Parathyroid adenoma (tissue), 2 donors: ENCODE measurements at regions not wholly inside any gene's neighbourhood (a gene's known extent, or its start where the extent isn't known, plus 50 kb on each side); places are given as distances from the start of the nearest gene placed in this dataset.
"Not testable (repeated sequence)": the region's sequence is repeated elsewhere in the genome, so short reads cannot be mapped to it uniquely, and the experiment has no call there.

Experiments used
- H2AFZ ChIP-seq: fragments of 300-600 bp; sonication (generic); one replicate; pipeline ENCODE4 v1.7.0; 2017; ENCODE audit warnings: antibody characterized with exemption, mild to moderate bottlenecking
- H3K27ac ChIP-seq: fragments of 300-600 bp; sonication (generic); one replicate; pipeline ENCODE4 v1.7.0; 2017
- H3K27me3 ChIP-seq: fragments of 300-600 bp; sonication (generic); one replicate; pipeline ENCODE4 v1.7.0; 2017; ENCODE audit warnings: low read length; ENCODE audit not compliant: control insufficient read depth, insufficient read depth
- H3K36me3 ChIP-seq: fragments of 300-600 bp; sonication (generic); one replicate; pipeline ENCODE4 v1.7.0; 2017; ENCODE audit warnings: low read length; ENCODE audit not compliant: control insufficient read depth, insufficient read depth
- H3K4me1 ChIP-seq: fragments of 300-600 bp; sonication (generic); one replicate; pipeline ENCODE4 v1.7.0; 2017; ENCODE audit warnings: control low read depth
- H3K4me2 ChIP-seq: fragments of 300-600 bp; sonication (generic); one replicate; pipeline ENCODE4 v1.7.0; 2017; ENCODE audit warnings: low read length
- H3K4me3 ChIP-seq: fragments of 300-600 bp; sonication (generic); one replicate; pipeline ENCODE4 v1.7.0; 2017; ENCODE audit warnings: low read depth, low read length
- H3K79me2 ChIP-seq: fragments of 300-600 bp; sonication (generic); one replicate; pipeline ENCODE4 v1.7.0; 2017; ENCODE audit warnings: control low read depth
- H3K9ac ChIP-seq: fragments of 300-600 bp; sonication (generic); one replicate; pipeline ENCODE4 v1.7.0; 2017; ENCODE audit warnings: mild to moderate bottlenecking
- H3K9me3 ChIP-seq: fragments of 300-600 bp; sonication (generic); one replicate; pipeline ENCODE4 v1.7.0; 2017; ENCODE audit warnings: low read length; ENCODE audit not compliant: control insufficient read depth
- TF ChIP-seq, protein P1 (sequence below): fragments of 300-600 bp; sonication (generic); IDR thresholded peaks from one replicate; pipeline ENCODE4 v1.7.0; 2017; ENCODE audit warnings: antibody characterized with exemption, mild to moderate bottlenecking
- donor health status: primary hyperparathyroidism.

DNA sequence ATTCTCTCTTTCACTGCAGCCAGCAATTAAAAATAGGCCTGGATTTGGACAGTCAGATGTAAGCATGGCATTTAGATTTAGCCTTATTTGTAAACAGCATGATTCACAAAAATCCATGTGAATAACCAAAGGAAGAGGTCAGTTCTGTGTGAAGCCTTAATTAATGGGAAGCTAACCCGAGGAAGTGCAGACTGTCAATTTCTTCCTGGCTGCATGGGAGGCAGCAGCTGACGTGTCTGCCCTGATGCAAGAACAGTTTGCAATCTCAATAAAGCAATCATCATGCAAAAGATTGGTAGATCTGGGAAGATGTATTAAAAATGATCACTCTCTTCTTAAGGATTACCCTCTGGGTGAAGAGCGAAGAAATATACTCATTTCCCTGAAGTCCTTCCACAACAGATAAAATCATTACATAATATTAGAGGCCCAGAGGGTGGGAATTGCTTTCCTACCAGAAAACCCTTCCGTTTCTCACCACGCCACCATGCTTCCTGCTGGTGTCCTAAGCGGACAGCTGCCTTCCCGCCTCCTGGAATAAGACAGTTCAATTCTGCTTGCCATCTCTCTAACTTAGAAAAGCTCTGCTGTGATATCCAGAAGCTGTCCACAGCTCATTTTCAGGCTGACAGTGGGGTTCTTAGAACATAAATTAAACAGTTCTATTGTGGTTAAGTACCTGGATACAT lies 526.7 kb upstream of the NRP1 start:
- Histone ChIP-seq H3K27me3 (no peaks in the 10 kb centered on the region), H3K36me3 (no peaks in the 10 kb centered on the region), H3K27ac (no peak overlapping the region), H3K9me3 (no peaks in the 10 kb centered on the region), H3K79me2 (no peaks in the 10 kb centered on the region), H3K9ac (no peak overlapping the region), H3K4me1 (no peaks in the 10 kb centered on the region), H3K4me2 (no peak overlapping the region), H2AFZ (no peak overlapping the region), H3K4me3 (no peak overlapping the region)
- TF ChIP-seq, protein P1, sequence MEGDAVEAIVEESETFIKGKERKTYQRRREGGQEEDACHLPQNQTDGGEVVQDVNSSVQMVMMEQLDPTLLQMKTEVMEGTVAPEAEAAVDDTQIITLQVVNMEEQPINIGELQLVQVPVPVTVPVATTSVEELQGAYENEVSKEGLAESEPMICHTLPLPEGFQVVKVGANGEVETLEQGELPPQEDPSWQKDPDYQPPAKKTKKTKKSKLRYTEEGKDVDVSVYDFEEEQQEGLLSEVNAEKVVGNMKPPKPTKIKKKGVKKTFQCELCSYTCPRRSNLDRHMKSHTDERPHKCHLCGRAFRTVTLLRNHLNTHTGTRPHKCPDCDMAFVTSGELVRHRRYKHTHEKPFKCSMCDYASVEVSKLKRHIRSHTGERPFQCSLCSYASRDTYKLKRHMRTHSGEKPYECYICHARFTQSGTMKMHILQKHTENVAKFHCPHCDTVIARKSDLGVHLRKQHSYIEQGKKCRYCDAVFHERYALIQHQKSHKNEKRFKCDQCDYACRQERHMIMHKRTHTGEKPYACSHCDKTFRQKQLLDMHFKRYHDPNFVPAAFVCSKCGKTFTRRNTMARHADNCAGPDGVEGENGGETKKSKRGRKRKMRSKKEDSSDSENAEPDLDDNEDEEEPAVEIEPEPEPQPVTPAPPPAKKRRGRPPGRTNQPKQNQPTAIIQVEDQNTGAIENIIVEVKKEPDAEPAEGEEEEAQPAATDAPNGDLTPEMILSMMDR, result no peak

DNA sequence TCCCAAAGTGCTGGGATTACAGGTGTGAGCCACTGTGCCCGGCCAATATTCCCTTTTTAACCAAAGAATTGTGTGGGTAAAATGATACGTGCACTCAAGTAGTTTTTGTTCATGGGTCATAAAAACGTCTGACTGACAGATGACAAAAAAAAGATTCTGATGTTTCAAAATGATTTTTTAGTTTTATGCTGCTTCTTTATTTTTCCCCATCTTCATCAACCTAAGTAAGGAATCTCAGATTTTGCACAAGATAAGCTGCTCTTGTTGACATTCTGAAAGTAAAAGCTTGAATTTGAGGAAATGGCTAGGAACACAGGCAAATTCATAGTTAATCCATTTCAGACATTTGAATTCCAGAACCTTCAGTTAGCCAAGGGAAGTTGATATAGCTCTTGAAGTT lies 526.1 kb upstream of the NRP1 start:
- no peaks in the 10 kb centered on the region for H3K4me1 ChIP-seq
- H3K4me3 ChIP-seq, result no peak overlapping the region
- no peak overlapping the region for H2AFZ ChIP-seq
- H3K4me2 ChIP-seq, result no peak overlapping the region
- no peak overlapping the region for H3K9ac ChIP-seq
- H3K9me3 ChIP-seq, result no peaks in the 10 kb centered on the region
- H3K79me2 ChIP-seq, result no peaks in the 10 kb centered on the region
- no peaks in the 10 kb centered on the region for H3K27me3 ChIP-seq
- TF ChIP-seq, protein P1, result no peak
- no peak overlapping the region for H3K27ac ChIP-seq
- H3K36me3 ChIP-seq, result no peaks in the 10 kb centered on the region

DNA sequence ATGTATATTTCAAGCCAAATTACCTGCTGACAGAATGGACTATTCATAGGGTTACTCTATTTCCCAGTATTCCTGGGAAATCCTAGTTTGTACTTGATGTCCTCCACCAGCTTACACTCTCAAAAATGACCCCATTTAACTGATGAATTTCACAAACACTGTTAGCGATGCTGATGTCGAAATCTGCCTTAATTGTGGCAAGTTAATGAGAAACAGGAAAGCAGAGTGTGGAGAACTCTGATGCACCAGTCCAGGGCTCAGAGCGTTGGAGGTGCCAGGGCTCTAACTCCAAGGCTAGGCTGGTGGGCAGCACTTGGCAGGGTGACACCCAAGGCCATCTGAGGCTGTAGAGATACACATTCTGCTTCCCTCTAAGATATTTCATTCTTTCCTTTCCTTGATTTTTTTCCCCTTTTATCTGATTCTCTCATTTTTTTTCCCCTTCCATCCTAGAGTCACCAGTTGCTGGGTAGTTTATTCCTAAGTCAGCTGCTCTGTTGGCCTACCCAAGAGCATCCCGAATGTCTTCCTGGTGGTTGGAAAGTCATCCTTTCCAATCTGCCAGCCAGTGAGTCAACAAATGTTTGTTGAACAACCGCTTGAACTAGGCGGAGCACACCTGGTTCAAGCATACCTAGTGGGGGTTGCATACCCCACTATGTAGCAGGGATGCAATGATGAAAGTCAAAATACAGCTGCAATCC lies 525.0 kb upstream of the NRP1 start:
- no peaks in the 10 kb centered on the region for H3K79me2 ChIP-seq
- no peak overlapping the region for H3K4me2 ChIP-seq
- TF ChIP-seq, protein P1, result no peak
- no peaks in the 10 kb centered on the region for H3K4me1 ChIP-seq
- no peaks in the 10 kb centered on the region for H3K27me3 ChIP-seq
- no peak overlapping the region for H3K27ac ChIP-seq
- no peak overlapping the region for H3K9ac ChIP-seq
- no peak overlapping the region for H2AFZ ChIP-seq
- H3K36me3 ChIP-seq, result no peaks in the 10 kb centered on the region
- H3K9me3 ChIP-seq, result no peaks in the 10 kb centered on the region
- H3K4me3 ChIP-seq, result no peak overlapping the region

DNA sequence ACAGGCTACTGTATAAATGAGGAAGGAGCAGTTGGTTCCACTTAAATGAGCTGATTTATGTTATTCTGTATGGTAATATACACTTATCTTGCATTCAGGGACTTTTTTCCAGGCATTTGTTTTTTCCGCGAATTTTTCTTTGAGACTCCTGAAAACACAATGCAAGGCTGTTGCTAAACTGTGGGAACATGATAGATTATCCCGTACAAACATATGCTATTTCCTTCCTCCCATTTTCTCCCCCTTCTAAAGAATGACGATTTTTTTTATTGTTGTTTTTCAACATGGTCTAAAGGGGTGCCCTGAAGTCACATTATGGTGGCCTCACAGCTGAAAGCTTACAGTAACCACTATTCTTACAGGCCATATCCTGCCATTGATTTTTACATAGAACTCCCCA lies 523.9 kb upstream of the NRP1 start:
- no peak overlapping the region for H3K27ac ChIP-seq
- H3K79me2 ChIP-seq, result no peaks in the 10 kb centered on the region
- H3K27me3 ChIP-seq, result no peaks in the 10 kb centered on the region
- no peak overlapping the region for H2AFZ ChIP-seq
- no peak overlapping the region for H3K4me3 ChIP-seq
- H3K4me1 ChIP-seq, result no peaks in the 10 kb centered on the region
- H3K36me3 ChIP-seq, result no peaks in the 10 kb centered on the region
- no peaks in the 10 kb centered on the region for H3K9me3 ChIP-seq
- TF ChIP-seq, protein P1, result no peak
- H3K4me2 ChIP-seq, result no peak overlapping the region
- no peak overlapping the region for H3K9ac ChIP-seq

DNA sequence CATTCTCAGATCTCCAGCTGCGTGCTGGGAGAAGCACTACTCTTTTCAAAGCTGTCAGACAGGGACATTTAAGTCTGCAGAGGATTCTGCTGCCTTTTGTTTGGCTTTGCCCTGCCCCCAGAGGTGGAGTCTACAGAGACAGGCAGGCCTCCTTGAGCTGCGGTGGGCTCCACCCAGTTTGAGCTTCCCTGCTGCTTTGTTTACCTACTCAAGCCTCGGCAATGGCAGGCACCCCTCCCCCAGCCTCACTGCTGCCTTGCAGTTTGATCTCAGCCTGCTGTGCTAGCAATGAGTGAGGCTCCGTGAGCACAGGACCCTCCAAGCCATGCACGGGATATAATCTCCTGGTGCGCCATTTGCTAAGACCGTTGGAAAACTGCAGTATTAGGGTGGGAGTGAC lies 518.8 kb upstream of the NRP1 start:
- not testable (repeated sequence) for H3K4me2 ChIP-seq, H3K27ac ChIP-seq, H3K4me1 ChIP-seq

More for the DNA sequence above, 518.8 kb upstream of the NRP1 start:
- H3K27me3 ChIP-seq, H3K79me2 ChIP-seq, H3K9me3 ChIP-seq, H3K4me3 ChIP-seq, H2AFZ ChIP-seq, H3K36me3 ChIP-seq, H3K9ac ChIP-seq: not testable (repeated sequence)
